Chondrocyte (in vitro differentiated cells): ENCODE measurements at regions not wholly inside any gene's neighbourhood (a gene's known extent, or its start where the extent isn't known, plus 50 kb on each side); places are given as distances from the start of the nearest gene placed in this dataset.

Experiments used
- DNase-seq: peaks from one replicate; pipeline ENCODE4 v3.0.0; 2021; ENCODE audit warnings: mixed read lengths, low spot score
- H3K27ac Mint-ChIP-seq: one replicate; pipeline ENCODE4 v1.8.0; 2021; ENCODE audit warnings: mild to moderate bottlenecking, moderate library complexity, mixed read lengths; ENCODE audit not compliant: unreplicated experiment
- H3K27me3 Mint-ChIP-seq: 2 replicates; pipeline ENCODE4 v1.8.0; 2021; ENCODE audit warnings: low read depth, mixed read lengths
- H3K36me3 Mint-ChIP-seq: 2 replicates; pipeline ENCODE4 v1.8.0; 2021; ENCODE audit warnings: low read depth, mixed read lengths
- H3K4me1 Mint-ChIP-seq: 2 replicates; pipeline ENCODE4 v1.8.0; 2021; ENCODE audit warnings: low read depth, mild to moderate bottlenecking, mixed read lengths
- H3K4me3 Mint-ChIP-seq: one replicate; pipeline ENCODE4 v1.8.0; 2021; ENCODE audit warnings: mild to moderate bottlenecking, moderate library complexity, mixed read lengths; ENCODE audit not compliant: unreplicated experiment
- H3K9me3 Mint-ChIP-seq: 2 replicates; pipeline ENCODE4 v1.8.0; 2021; ENCODE audit warnings: low read depth, mixed read lengths
- TF ChIP-seq, protein P1 (sequence below): fragments of 200-600 bp; sonication (generic); IDR thresholded peaks from 2 replicates; pipeline ENCODE4 v1.5.0; 2021; ENCODE audit warnings: antibody characterized with exemption, mild to moderate bottlenecking, moderate library complexity

DNA sequence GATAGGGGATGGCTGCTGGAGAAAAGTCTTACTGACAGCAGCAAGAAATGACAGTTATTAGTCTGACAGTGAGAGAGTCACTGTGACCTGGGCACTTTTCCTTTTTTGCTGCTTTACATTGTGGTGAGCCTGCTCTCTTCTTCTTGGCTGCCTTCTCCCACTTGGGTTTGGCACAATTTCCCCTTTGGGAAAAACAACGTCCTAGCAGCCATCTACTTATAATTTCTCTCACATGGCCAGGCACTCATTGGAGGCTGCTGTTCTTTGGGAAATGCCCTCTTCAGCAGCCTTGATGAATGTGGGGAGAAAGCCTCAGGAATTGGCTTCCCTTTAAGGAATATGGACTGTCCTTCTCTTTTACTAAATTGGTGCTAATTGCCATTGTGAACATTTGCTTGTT, 60.4 kb upstream of the SLC1A4 start:
- Mint-ChIP-seq H3K36me3 (no peaks in the 10 kb centered on the region), H3K9me3 (peaks cover 12% of the 10 kb centered on the region), H3K4me1 (no peaks in the 10 kb centered on the region), H3K27ac (no peak overlapping the region), H3K27me3 (peaks cover 18% of the 10 kb centered on the region), H3K4me3 (no peak overlapping the region)
- TF ChIP-seq, protein P1, sequence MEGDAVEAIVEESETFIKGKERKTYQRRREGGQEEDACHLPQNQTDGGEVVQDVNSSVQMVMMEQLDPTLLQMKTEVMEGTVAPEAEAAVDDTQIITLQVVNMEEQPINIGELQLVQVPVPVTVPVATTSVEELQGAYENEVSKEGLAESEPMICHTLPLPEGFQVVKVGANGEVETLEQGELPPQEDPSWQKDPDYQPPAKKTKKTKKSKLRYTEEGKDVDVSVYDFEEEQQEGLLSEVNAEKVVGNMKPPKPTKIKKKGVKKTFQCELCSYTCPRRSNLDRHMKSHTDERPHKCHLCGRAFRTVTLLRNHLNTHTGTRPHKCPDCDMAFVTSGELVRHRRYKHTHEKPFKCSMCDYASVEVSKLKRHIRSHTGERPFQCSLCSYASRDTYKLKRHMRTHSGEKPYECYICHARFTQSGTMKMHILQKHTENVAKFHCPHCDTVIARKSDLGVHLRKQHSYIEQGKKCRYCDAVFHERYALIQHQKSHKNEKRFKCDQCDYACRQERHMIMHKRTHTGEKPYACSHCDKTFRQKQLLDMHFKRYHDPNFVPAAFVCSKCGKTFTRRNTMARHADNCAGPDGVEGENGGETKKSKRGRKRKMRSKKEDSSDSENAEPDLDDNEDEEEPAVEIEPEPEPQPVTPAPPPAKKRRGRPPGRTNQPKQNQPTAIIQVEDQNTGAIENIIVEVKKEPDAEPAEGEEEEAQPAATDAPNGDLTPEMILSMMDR: no peak
- DNase-seq: no peak

DNA sequence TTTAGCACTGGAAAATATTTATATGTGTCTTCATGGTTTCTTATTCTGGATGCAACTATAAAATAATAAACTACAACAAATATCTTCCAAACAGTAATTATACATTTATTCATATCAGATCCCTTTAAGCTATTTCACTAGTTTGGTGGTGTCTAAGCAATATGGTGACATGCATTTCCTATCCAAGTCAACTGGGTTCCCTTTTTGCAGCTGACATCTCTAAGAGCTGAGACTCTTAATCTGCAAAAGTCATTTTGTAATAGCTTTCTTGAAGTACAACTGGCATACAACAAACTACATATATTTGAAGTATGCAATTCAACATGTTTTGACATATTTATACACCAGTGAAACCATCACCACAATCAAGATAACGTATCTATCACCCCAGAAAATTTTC, 59.9 kb upstream of the SLC1A4 start:
- DNase-seq: no peak
- TF ChIP-seq, protein P1: no peak
- H3K36me3 Mint-ChIP-seq: no peaks in the 10 kb centered on the region
- H3K27ac Mint-ChIP-seq: no peak overlapping the region
- no peak overlapping the region for H3K4me3 Mint-ChIP-seq
- peaks cover 18% of the 10 kb centered on the region for H3K27me3 Mint-ChIP-seq
- peaks cover 12% of the 10 kb centered on the region for H3K9me3 Mint-ChIP-seq
- no peaks in the 10 kb centered on the region for H3K4me1 Mint-ChIP-seq

DNA sequence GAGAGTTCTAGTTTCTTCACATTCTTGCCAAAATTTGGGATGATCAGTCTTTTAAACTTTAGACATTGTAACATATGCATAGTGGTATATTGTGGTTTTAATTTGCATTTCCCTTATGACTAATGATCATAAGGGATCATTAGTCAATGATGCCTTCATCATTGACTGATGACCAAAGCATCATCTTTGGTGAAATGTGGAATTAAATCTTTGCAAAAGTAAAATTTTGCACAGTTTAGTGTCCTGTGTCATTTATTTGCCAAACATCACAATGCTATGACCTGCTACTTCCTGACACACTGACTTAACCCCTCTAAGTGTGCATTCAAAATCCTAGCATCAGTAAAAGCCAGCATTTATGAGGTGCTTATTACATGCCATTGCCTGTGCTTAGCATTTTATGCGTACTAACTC, 58.9 kb upstream of the SLC1A4 start:
- Mint-ChIP-seq H3K4me1 (no peaks in the 10 kb centered on the region), H3K27me3 (peaks cover 18% of the 10 kb centered on the region), H3K27ac (no peak overlapping the region), H3K36me3 (no peaks in the 10 kb centered on the region), H3K9me3 (peaks cover 12% of the 10 kb centered on the region), H3K4me3 (no peak overlapping the region)
- DNase-seq: no peak
- TF ChIP-seq, protein P1: no peak

DNA sequence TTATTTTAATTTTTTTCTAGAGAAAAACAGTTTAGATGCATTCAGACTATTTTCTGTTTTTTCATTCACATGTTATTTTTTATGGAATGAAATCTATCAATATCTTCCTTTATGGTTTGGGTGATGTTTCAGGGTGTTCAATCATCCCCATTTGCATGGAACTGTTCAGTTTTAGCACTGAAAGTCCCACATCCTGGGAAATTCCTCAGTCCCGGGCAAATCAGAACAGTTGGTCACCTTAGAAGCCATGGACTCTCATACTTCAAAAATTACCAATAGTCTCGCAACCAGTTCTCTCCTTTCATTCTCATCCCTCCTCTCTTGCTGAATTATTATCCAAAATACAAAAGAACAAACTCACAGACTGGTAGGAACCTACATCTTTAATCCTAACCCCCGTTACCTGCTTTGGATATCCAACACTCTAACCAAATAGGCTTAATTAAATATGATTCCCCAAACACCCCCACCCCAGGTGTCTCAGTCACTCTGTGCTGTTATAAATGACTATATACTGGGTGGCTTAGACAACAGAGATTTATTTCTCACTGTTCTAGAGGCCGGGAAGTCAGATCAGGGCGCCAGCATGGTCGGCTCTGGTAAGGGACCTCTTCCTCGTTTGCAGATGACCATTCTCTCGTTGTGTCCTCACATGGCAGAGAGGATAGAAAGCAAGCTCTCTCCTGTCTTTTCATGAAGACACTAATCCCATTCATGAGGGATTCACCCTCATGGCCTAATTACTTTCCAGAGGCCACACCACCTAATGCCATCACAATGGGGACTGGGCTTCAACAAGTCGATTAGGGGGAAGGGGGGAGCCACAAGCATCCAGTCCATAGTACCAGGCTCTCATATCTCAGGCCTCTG, 57.7 kb upstream of the SLC1A4 start:
- TF ChIP-seq, protein P1: no peak
- H3K4me3 Mint-ChIP-seq: no peak overlapping the region

DNA sequence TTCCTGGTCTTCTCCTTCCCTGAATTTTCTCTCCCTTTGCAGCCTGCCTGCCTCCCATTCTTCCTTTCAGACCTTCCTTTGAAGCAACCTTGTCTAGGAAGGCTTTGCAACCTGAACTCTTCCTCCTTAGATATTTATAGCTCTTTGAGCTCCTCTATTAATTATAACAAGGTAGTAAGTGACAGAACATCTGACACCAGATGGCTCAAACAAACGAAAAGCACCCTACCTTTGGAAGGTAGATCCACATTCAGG, 57.2 kb upstream of the SLC1A4 start:
- Mint-ChIP-seq H3K36me3 (peaks cover 1% of the 10 kb centered on the region), H3K4me1 (no peaks in the 10 kb centered on the region), H3K4me3 (no peak overlapping the region), H3K27ac (no peak overlapping the region), H3K27me3 (peaks cover 20% of the 10 kb centered on the region), H3K9me3 (peaks cover 14% of the 10 kb centered on the region)
- TF ChIP-seq, protein P1: no peak
- DNase-seq: no peak

More for the DNA sequence above, 57.7 kb upstream of the SLC1A4 start:
- H3K27me3 Mint-ChIP-seq: peaks cover 20% of the 10 kb centered on the region
- H3K27ac Mint-ChIP-seq: no peak overlapping the region
- peaks cover 1% of the 10 kb centered on the region for H3K36me3 Mint-ChIP-seq
- DNase-seq: no peak
- no peaks in the 10 kb centered on the region for H3K4me1 Mint-ChIP-seq
- H3K9me3 Mint-ChIP-seq: peaks cover 14% of the 10 kb centered on the region
